B cell (primary cell): ENCODE measurements at regions not wholly inside any gene's neighbourhood (a gene's known extent, or its start where the extent isn't known, plus 50 kb on each side); places are given as distances from the start of the nearest gene placed in this dataset.

Source experiments
- CTCF ChIP-seq: fragments of 200-600 bp; IDR thresholded peaks from one replicate; pipeline ENCODE4 v1.8.0; 2022; ENCODE audit warnings: antibody characterized with exemption, mild to moderate bottlenecking
- EZH2 ChIP-seq: IDR thresholded peaks from 2 replicates; pipeline ENCODE4 v1.6.1; 2012; ENCODE audit warnings: borderline replicate concordance, low read depth, mild to moderate bottlenecking, moderate library complexity, low read length; ENCODE audit not compliant: insufficient read depth, poor library complexity, severe bottlenecking

- TF ChIP-seq CTCF (no peak), EZH2 (no peak)
Observed at GRCh38 chr6:127053875-127054235, 64.6 kb upstream of the RSPO3 start.
